ENCODE measurements at regions not wholly inside any gene's neighbourhood (a gene's known extent, or its start where the extent isn't known, plus 50 kb on each side); places are given as distances from the start of the nearest gene placed in this dataset.

DNA sequence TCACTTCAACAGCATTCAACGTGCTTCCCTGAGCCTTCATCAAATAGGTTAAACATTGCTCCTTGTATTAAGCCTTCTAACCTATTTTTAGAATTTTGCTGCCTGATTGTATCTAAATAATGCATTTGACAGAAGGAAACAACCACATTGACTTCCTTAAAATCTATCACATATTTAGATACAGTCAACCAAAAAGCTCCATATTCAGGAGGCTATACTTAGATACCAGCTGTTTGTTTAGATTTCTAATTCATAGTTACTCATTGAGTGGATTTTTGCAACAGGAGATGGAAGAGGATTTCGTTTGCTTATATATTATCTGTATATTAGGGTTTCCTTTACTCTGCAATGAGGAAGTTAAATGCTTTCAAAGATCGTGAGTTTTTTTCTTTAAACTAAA, 241.1 kb upstream of the PPP1R2C start (continued):
- TF ChIP-seq, protein P1, sequence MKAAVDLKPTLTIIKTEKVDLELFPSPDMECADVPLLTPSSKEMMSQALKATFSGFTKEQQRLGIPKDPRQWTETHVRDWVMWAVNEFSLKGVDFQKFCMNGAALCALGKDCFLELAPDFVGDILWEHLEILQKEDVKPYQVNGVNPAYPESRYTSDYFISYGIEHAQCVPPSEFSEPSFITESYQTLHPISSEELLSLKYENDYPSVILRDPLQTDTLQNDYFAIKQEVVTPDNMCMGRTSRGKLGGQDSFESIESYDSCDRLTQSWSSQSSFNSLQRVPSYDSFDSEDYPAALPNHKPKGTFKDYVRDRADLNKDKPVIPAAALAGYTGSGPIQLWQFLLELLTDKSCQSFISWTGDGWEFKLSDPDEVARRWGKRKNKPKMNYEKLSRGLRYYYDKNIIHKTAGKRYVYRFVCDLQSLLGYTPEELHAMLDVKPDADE (IDR thresholded peaks at IDR 0.05): no peak
- TF ChIP-seq EZH2 (IDR thresholded peaks at IDR 0.05; ENCODE audit: low read depth, unreplicated experiment) (no peak), STAT1 (IDR thresholded peaks at IDR 0.05; ENCODE audit: unreplicated experiment) (no peak), EZH2phosphoT487 (IDR thresholded peaks at IDR 0.05; ENCODE audit: unreplicated experiment) (no peak), NANOG (IDR thresholded peaks at IDR 0.05; ENCODE audit: borderline replicate concordance) (no peak), ZNF114 (CRISPR knock-in tag; IDR thresholded peaks at IDR 0.05) (no peak)
- TF ChIP-seq, protein P2, sequence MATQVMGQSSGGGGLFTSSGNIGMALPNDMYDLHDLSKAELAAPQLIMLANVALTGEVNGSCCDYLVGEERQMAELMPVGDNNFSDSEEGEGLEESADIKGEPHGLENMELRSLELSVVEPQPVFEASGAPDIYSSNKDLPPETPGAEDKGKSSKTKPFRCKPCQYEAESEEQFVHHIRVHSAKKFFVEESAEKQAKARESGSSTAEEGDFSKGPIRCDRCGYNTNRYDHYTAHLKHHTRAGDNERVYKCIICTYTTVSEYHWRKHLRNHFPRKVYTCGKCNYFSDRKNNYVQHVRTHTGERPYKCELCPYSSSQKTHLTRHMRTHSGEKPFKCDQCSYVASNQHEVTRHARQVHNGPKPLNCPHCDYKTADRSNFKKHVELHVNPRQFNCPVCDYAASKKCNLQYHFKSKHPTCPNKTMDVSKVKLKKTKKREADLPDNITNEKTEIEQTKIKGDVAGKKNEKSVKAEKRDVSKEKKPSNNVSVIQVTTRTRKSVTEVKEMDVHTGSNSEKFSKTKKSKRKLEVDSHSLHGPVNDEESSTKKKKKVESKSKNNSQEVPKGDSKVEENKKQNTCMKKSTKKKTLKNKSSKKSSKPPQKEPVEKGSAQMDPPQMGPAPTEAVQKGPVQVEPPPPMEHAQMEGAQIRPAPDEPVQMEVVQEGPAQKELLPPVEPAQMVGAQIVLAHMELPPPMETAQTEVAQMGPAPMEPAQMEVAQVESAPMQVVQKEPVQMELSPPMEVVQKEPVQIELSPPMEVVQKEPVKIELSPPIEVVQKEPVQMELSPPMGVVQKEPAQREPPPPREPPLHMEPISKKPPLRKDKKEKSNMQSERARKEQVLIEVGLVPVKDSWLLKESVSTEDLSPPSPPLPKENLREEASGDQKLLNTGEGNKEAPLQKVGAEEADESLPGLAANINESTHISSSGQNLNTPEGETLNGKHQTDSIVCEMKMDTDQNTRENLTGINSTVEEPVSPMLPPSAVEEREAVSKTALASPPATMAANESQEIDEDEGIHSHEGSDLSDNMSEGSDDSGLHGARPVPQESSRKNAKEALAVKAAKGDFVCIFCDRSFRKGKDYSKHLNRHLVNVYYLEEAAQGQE (IDR thresholded peaks at IDR 0.05; ENCODE audit: unreplicated experiment): no peak

DNA sequence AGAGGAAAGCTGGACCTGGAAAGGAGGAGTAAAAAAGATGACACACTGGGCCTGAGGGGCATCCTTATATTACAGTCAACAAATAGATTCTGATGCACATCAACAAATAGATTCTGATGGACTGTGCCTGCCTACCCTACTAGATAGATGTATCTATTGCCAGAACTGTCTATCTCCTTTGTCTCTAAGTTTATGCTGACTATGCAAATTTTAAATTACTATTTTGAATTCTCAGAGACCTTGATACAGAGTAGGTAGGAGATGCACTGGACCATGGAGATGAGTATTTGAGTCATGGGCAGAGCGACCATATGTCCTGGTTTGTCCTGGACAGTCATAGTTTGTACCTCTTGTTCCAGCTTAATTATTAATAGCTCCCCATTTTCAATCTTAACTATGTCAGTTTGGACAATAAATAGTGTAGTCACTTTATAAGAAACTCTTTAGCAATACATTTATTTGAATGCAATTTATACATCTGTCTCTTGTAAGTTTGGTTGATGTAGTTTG, 247.9 kb upstream of the PPP1R2C start:
- no peak for ATAC-seq
- no peak overlapping the region for H3K4me2 ChIP-seq
- H3K9me2 ChIP-seq (ENCODE audit: insufficient read depth): no peaks in the 10 kb centered on the region
- H3F3A ChIP-seq (replicated peaks; ENCODE audit: low read depth): no peaks in the 10 kb centered on the region
- H2AFZ ChIP-seq: no peak overlapping the region
- H3K4me1 ChIP-seq (ENCODE audit: insufficient read depth): no peaks in the 10 kb centered on the region
- no peaks in the 10 kb centered on the region for H3K79me2 ChIP-seq (replicated peaks; ENCODE audit: insufficient read depth)
- Mint-ChIP-seq H3K9me3 (peaks cover 43% of the 10 kb centered on the region), H3K4me1 (no peaks in the 10 kb centered on the region), H3K36me3 (ENCODE audit: low read depth) (peaks cover 31% of the 10 kb centered on the region), H3K4me3 (no peak overlapping the region), H3K27ac (no peak overlapping the region), H3K27me3 (ENCODE audit: insufficient read depth, low read depth, poor library complexity) (no peaks in the 10 kb centered on the region)
- no peak for TF ChIP-seq NANOG (IDR thresholded peaks at IDR 0.05; ENCODE audit: borderline replicate concordance)
- TF ChIP-seq, protein P1 (IDR thresholded peaks at IDR 0.05): no peak
- TF ChIP-seq, protein P2 (IDR thresholded peaks at IDR 0.05; ENCODE audit: unreplicated experiment): no peak
- TF ChIP-seq STAT1 (IDR thresholded peaks at IDR 0.05; ENCODE audit: unreplicated experiment): no peak
- TF ChIP-seq ZNF331 (CRISPR knock-in tag; IDR thresholded peaks at IDR 0.05; ENCODE audit: low read depth): no peak
- TF ChIP-seq ZNF114 (CRISPR knock-in tag; IDR thresholded peaks at IDR 0.05): no peak
- TF ChIP-seq CREB1 (CRISPR knock-in tag; IDR thresholded peaks at IDR 0.05; ENCODE audit: low read depth): no peak
- TF ChIP-seq, protein P3, sequence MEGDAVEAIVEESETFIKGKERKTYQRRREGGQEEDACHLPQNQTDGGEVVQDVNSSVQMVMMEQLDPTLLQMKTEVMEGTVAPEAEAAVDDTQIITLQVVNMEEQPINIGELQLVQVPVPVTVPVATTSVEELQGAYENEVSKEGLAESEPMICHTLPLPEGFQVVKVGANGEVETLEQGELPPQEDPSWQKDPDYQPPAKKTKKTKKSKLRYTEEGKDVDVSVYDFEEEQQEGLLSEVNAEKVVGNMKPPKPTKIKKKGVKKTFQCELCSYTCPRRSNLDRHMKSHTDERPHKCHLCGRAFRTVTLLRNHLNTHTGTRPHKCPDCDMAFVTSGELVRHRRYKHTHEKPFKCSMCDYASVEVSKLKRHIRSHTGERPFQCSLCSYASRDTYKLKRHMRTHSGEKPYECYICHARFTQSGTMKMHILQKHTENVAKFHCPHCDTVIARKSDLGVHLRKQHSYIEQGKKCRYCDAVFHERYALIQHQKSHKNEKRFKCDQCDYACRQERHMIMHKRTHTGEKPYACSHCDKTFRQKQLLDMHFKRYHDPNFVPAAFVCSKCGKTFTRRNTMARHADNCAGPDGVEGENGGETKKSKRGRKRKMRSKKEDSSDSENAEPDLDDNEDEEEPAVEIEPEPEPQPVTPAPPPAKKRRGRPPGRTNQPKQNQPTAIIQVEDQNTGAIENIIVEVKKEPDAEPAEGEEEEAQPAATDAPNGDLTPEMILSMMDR (conservative IDR thresholded peaks at IDR 0.05; ENCODE audit: low read depth in 2 of 2): no peak
- TF ChIP-seq POLR2AphosphoS5 (IDR thresholded peaks at IDR 0.05; ENCODE audit: low read depth): no peak
- TF ChIP-seq JUNB (IDR thresholded peaks at IDR 0.05; ENCODE audit: unreplicated experiment): no peak
- TF ChIP-seq EZH2phosphoT487 (IDR thresholded peaks at IDR 0.05; ENCODE audit: unreplicated experiment): no peak
- no peak for TF ChIP-seq EZH2 (IDR thresholded peaks at IDR 0.05; ENCODE audit: low read depth, unreplicated experiment)
- no peaks in the 10 kb centered on the region for H3K36me3 ChIP-seq (ENCODE audit: insufficient read depth)
- no peaks in the 10 kb centered on the region for H3K27me3 ChIP-seq (ENCODE audit: insufficient read depth)
- no peak for DNase-seq (ENCODE audit: low spot score)
- H3K27ac ChIP-seq (ENCODE audit: low read depth): no peak overlapping the region
- H3K4me3 ChIP-seq: no peak overlapping the region
- no peaks in the 10 kb centered on the region for H4K20me1 ChIP-seq (replicated peaks; ENCODE audit: insufficient read depth)

All from GM23338 (cell line).